CD4-positive, alpha-beta T cell treated with Interleukin-10 for 1 hour (primary cell): ENCODE measurements at regions not wholly inside any gene's neighbourhood (a gene's known extent, or its start where the extent isn't known, plus 50 kb on each side); places are given as distances from the start of the nearest gene placed in this dataset.

Experiments
- DNase-seq: peaks from one replicate; pipeline ENCODE4 v3.0.0-alpha.2; 2020

DNA sequence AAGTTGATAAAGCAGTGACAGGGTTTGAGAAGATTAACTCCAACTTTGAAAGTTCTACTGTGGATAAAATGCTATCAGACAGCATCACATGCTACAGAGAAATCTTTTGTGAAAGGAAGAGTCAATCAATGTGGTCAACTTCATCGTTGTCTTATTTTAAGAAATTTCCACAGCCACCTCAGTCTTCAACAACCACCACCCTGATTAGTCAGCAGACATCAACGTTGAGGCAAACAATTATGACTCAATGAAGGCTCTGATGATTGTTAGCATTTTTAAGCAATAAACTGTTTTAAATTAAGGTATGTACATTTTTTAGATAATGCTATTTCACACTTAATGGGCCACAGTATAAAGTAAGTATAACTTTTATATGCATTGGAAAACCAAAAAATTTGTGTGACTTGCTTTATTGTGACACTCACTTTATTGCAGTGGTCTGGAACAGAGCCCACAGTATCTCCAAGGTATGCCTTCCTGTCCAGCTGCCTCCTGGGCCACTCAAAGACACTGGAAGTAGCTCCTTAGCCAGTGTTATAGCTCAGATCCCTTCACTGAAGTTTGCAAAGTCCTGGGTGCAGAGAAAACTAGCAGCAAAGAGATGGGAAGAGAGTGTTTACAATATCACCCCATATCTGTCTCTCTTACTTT lies 293.1 kb downstream of the ARHGAP12 start:
- no peak for DNase-seq

DNA sequence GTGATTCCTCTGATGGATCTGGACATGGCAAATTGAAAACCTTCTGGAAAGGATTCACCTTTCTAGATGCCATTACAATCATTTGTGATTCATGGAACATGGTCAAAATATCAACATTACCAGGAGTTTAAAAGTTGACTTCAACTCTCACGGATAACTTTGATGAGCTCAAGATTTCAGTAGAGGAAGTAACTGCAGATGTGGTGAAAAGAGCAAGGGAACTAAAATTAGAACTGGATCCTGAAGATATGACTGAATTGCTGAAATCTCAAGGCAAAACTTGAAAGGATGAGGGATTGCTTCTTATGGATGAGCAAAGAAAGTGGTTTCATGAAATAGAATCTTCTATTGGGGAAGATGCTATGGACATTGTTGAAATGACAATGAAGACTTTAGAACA lies 293.6 kb downstream of the ARHGAP12 start:
- no peak for DNase-seq

DNA sequence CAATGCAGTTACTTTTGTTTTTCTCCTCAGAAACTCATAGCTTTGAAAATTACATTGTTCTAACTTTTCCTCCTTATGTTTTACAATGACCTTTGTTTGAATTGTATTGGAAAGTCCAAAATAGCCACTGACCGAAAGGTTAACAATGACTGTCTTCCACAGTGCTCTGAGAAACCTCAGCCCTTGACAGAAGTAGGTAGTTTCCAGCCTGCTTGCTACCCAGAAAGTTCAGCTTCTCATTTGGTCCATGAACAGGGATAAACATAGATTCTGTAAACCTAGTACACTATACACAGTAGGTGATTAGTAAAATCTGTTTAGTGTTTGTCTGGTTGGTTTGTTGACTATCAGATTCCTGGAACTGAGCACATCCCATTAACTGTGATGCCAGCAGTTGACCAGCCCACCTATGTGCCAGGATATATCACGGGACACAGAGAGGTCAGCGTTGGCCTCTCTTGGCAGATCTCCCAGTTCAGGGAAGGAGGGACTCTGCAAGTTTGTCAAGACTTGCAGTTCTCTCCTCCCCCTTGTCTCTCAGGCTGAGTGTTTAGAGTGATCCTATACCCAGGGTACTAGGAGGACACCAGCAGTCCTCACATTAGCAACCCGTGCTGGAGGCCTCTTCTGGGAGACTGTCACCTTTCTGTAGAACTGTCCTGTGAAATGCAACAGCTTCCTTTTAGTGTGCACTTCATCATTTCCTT lies 297.6 kb downstream of the ARHGAP12 start:
- no peak for DNase-seq

DNA sequence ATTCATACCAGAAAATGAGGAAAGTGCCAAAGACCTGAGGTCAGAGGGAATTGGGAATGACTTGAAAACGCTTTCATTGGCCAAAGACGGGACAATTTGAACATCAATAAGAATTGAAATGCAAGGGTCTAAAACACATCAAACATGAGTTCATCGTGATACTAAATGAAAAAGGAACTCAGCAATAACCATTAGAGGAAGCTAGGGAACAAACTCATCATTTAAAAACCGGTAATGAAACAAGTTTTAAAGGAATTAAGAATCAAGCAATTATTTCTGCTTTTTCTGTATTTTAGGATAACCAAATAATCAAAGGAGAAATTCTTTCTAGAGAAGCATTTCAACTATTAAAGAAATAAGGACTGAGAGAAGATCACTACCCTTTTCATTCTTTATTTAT lies 303.1 kb downstream of the ARHGAP12 start:
- no peak for DNase-seq

DNA sequence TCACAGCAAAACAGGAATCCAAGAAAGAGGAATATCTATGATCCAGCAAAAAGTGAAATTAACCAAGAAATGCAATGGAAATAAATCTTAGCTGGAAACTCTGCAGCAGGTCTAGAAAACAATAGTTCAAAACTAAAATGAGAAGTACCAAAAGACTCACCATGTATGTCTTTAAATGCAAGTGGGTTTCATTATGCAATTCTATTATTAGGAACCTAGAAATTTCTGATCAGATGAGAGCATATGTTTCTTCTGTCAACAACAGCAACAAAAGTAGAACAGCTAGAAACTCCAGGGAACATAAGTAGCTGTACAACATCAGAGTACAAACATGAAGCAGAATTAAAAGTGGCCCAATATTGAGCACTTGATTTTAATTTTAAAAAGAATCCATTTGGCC lies 304.0 kb downstream of the ARHGAP12 start:
- DNase-seq, result no peak

DNA sequence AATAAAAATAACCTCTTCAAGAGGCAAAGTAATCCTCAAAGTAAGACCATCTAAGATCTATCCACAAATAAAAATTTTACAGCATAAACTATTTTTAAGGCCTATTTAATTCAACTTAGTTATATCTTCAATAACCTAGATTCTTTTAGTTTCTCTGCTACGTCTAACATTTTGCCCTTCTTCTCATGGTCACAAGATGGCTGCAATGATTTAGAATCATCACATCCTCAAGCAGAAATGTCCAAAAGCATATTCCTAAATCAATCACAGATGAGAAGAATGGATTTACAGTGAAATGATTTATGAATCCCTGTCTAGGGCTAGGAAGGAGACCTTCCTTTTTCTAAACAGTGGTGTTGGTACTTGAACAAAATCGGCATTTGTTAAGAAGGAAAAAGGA lies 304.7 kb downstream of the ARHGAP12 start:
- DNase-seq, result no peak

DNA sequence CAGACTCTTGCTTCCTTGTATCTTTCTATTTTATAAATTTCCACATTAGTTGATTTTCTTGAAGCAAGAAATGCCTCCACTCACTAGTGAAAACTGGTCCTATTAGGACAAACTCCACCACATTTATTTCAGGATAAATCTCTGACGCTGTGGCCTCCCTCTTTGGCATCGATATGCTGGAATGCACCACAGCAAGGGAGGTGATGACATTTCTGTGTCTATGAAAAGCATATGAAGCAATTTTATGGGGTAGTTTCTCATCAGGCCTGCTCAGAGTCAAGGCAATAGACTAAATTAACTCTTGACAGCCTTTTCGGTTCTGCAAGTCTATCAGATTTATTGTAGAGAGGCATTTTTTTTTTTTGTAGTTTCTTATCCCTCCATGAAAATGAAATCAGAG lies 304.4 kb downstream of the ZEB1 start:
- no peak for DNase-seq

DNA sequence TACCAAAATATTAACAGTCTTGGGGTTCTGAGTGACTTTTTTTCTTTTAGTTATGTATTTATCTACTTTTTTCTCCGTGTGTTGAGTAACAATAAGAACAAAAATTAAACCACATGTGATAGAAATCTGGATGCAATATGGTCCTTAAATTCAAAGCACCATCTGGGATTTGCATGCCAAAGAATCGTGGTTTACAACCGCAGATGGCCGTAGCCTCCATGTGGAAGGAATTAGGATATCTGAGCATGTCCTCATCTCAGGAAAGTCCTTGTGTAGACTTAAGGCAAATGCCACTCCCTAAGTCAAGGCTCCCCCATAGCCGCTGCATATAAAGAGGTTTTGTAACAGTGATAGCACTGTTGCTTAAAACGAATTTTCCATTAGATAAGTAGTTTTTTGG lies 304.0 kb downstream of the ZEB1 start:
- no peak for DNase-seq

DNA sequence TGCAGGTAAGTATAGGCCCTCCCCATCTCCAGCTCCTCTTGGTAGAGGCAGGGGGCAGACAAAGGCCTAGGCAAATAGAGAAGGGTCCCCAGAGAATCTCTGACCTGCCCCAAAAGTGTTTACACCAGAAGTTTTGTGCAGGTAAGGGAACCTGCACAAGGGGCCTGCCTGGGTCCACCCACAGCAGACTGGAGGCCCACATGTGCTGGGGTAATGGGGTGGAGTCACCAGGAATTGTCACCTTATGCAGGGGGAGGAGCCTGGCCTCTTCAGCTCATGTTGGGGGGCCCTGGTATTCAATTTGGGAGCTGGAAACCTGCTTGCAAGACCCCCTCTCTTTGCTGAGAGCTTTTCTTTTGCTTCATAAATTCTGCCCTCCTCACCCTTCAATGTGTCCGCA lies 302.7 kb downstream of the ZEB1 start:
- DNase-seq, result no peak

DNA sequence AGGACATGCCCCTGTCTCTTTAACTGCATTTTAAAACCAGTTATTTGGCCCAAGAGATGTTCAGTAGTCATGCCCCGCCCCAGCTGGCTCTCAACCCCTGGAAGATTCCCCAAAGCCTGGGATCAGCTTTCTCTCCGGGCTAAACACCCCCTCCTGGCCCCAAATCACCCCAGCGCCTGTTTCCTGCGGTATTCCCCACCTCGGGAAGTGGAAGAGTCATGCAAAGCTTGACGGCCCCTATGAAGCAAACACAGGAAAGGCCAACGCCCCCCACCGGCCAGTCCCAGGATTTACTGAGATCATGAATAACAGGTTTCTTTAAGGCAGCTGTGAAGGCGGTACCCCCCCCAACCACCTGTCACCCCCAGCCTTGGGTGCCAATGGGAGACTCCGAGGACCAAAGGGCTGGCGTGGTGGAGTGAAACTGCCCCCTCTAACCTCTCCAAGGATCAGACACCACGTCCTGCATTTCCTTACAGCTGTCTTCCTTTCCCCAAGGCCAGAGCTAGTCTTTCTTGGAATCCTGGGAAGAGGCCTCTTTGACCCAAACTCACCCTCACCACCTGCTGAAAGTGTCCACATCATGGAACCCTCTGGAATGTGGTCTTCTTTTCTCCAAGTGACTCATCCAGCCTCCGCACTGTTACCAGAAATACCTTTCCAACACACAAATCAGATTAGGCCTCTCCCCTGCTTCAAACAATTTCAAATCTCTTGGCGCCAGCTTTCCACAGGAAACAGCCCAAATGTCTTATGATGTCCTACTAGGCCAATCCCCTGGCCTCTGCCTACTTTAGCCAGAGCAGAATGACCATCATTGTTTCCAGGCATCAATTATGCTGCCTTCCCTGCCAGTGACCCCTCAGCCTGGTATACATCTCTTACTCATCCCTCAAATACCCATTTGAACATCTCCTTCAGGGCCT lies 301.5 kb downstream of the ZEB1 start:
- DNase-seq, result no peak

DNA sequence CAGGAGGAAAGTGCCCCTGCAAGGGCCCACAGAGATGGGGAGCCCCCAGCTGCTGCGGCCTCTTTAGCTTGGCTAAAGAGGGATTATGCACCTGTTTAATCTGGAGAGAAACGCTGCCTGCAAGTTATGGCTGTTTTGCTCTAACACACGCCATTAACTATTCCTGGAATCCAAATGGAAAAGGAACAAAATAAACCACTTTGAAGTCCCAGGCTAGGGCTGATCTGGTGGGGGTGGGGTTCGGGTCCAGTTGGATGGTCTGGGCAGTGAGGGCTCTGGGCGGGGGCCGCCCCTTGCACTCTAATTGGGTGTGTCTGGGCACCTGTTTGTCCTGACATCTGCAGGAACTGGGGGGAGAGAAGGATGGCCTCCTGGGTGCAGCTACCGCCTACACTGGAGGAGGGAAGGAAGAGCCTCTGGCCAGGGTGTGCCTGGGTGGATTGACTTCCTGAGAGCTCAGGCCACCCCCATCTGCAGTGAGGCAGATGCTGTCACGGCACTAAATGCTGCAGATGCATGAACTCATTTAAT lies 300.6 kb downstream of the ZEB1 start:
- DNase-seq, result no peak

DNA sequence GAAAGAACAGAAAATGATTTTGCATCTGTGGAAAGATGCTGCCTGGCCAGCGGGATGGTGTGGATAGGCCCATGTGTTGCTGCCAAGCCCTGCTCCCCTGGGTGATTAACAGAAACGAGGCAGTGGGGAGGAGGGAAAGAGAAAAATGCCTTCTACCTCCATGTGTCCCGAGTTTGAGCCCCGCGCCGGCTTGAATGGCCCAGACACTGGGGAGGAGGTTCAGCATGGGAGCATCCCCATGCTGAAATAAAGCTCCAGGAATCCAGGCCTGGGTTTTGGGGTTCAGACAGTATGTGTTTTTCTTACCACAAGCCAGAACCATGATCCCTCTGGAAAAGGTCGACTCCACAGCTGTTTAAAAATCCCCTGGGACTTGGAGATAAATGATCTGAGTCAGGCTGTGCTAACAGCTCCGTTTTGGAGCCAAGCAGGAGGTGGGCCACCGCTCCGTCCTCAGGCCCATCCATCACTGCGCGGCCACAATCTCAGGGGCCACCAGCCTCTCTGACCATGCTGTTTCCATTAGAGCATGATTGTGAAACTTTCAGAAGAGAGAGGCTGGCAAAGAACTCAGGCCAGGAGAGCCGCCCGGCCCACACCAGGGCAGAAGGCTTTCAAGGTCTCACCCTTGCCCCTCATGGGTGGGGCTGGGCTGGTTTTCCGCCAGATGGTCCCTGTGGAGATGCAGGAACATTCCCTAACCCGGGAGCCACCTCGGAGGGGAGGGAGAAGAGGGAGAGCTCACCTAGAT lies 299.7 kb downstream of the ZEB1 start:
- no peak for DNase-seq

DNA sequence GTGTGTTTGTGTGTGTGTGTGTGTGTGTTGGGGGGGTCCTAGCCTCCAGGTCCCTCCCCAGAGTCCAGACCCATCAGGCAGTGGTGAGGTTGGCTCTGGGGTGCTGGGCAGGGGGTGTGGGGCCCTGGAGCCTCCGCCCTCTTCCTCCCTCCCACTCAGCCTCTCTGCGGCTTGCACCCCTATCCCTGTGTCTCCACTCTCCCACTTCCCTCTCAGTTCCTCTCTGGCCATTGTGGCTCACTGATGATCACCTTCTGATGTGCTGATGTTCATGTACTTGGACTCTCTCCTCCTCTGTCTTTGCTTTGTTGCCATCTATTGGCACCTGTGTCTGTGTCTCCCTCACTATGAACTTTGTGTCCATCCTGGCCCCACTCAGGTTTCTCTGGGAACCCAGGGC lies 298.7 kb downstream of the ZEB1 start:
- DNase-seq, result no peak

DNA sequence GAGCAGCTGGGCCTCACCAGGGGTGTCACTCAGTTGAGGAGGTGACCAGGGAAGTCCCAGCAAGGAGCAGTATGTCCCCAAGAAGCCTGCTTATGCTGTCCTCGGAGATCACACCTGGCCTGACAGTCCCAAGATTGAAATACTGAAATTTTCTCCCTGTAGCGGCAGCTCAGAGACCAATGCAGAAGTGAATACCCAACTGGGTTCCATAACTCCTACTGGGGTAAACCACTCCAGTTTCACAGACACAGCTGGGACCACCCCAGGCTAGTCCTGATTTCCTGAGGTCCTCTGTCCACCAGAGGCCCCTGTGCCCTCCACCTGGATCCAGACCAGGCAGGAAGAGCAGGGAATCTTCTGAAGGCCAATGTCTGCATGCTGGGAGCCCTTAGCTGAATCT lies 298.1 kb downstream of the ZEB1 start:
- DNase-seq, result no peak

DNA sequence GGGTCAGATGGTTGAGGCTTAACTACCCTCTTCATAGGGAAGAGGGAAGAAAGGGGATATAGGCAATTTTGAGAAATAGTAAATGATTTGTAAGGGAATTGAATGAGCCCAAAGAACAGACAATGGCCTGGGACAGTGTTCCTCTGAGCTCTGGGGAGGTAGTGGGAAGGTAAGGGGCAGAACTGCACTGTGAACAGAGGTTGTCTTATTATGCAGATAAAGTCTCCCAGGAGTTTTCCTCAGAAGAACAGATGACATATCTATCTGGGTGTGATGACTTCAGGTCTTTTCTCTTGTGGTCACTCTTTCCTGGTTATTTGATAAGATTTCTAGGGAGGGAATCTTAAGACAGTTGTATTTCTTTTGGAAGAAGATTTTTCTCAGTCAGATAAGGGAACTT lies 296.1 kb downstream of the ZEB1 start:
- no peak for DNase-seq

DNA sequence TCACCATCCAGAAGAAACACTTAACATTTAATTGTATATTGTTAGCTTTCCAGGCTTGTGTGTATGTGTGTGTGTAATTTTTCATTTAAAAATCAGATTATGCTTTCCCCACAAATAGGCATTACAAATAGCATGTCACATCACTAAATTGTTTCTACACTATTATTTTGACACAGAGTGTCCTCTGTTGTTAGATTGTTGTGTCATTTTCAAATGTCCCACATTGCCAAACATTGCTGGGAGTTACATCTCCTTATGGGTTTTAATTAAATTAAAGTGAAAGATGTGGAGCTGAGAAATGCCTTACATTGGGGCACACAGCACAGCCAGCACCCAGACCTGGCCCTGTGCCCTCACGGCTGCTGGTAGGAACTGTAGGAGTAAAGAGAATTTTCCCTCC lies 295.6 kb downstream of the ZEB1 start:
- no peak for DNase-seq

DNA sequence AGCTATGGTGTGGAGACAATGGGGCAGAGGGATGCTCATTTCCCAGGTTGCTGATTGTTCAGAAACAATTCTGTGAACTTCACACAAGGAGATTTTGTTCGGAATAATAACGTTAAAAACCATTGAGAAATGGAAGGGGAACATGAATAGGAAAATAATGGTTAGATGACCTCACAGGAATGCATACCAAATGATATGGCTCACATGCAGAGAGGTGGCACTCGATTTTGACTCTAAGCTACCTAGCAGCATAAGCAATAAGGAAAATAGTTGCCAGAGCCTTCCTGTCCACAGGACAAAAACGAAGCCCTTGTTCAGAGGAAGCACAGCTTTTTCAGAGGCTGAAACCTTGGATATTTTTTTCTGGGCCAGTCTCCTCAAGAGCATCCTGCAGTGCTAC lies 293.1 kb downstream of the ZEB1 start:
- DNase-seq, result no peak

DNA sequence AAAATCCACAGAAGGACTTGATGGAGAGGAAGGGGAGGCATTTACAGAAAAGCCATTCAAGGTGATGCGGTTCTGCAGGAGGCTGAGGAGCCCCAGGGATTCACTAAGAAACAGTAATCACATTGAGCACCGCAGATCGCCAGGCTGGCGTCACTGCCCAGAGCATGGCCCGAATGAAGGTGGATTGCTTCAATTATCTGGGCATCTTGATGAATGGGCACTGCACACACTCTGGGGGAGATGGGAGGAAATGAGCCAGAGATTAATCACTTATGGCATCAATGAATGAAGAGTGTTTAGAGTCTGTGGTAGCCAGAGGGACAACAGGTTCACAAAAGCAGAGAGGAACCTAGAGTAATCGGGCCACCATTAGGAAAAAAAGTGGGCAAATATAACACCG lies 292.1 kb downstream of the ZEB1 start:
- no peak for DNase-seq

DNA sequence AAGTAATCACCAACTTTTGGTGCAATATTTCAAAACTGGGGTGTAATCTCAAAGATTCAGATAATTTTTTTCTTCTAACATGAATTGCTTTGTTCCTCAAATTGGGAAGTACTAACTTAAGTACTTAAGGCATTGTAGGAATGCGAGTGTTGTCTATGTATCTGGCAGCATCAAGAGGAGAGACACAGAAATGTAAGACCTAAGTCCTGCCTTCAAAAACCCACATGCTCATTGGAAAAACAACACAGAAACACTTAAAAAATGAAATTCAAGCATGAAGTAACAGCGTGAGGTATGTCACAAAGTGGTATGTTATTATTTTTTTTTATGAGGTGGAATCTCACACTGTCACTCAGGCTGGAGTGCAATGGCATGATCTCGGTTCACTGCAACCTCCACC lies 288.5 kb downstream of the ZEB1 start:
- DNase-seq, result no peak

DNA sequence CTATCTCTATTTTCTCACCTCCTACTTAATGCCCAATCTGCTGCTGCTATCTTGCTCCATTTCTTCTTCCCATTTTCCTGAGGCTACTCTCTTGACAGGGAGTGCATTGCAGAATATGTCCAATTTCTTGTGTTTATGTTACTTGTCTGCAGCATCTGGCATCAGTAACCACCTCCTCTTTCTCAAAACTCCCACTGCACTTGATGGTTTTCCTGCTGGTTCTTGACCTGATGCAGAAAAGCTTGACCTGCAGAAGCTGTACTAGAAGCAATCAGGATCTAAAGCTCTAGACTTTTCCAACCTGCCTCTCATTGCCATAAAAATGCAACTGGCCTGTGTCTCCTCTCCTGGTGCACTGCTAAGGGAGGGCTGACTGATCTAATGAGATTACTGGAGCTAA lies 287.8 kb downstream of the ZEB1 start:
- DNase-seq, result no peak

DNA sequence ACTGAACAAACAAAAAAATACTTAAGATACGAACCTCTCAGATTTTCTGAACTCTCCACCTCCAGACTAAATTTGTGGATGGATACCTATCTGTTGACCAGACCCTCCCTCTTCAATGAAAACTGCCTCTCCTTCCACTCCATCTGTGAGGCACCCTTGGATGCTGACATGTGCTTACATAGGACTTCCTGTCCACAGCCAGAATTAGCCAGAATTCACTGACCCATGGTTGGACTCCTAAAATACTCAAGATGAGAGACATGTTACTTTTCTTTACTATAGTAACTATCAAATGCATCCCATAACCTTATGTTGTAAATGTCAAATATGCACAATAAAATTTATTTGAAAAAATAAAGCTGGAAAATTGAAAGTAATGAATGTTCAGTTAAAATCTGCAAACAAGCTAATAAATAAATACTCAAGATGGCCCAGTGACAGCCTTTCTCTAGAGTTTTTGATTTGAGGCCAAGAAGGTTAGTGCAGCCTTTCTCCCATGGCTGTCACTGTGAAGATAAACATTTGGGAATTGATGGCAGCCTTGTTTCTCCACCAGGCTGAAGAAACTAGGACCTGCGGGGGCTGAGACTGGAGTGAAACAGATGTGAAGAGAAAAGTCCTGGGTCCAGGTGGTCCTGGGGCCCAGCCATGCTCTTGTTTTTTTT lies 287.0 kb downstream of the ZEB1 start:
- no peak for DNase-seq

DNA sequence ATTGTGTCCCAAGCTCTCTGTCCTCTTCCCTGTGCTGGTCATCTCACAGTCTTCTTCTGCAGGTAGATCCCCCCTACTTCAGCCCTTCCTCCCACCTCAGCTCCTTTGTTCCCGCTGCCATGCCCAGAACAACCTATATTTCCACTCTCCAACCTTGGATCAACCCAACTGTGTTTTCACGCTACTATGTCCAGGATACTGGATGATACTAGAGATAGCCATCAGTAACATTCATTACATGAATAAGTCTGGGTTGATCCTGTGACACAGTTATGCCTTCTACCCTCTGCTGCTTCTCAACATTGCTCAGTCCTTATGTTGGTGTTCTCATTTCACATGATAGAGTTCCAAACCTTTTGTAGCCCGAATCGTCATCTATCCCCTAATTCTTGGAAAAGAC lies 286.4 kb downstream of the ZEB1 start:
- DNase-seq, result no peak
